ENCODE measurements at regions not wholly inside any gene's neighbourhood (a gene's known extent, or its start where the extent isn't known, plus 50 kb on each side); places are given as distances from the start of the nearest gene placed in this dataset.

DNA sequence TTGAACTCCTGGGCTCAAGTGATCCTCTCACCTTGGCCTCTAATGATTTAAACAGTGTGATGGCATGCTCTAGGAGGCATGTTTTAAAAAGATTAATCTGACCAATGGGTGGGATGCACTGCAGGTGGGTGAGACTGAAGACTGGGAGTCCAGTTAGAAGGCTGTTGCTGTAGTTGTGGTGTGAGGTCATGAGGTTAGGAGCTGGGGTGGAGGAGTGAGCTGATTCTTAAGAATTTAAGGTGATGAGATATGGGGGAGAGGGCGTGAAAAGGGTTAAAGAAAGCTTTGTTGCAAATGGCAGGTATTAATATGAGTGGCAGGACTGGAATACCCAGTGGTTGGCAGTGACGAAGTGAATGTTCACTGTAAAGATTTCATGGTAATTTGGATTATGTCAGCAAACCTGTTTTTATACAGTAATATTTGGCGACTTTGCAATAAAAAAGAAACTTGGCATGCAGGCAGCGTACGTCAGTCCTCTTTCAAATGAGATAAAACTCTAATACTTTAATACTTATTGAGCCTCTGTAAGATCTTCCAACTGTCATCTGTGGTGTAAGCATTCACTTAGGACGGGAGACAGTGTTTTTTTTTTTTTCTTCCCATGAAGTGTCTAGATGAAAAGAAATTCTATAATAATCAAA is 72.8 kb upstream of the MTPN start:
- Histone ChIP-seq H3K27ac (ENCODE audit: low read length) (no peak overlapping the region), H3K36me3 (ENCODE audit: control insufficient read depth in 1 of 2, insufficient read depth in 2 of 2, low read length in 2 of 2) (no peaks in the 10 kb centered on the region), H3K27me3 (ENCODE audit: low read depth, low read length) (no peaks in the 10 kb centered on the region), H3K4me1 (ENCODE audit: control insufficient read depth in 1 of 2, insufficient read depth in 2 of 2, low read length in 2 of 2) (peaks cover 0 to 5% of the 10 kb centered on the region in 2 donors), H3K4me3 (ENCODE audit: low read depth in 1 of 2, low read length in 2 of 2) (no peak overlapping the region), H3K9me3 (ENCODE audit: control insufficient read depth in 1 of 2, low read length in 2 of 2) (no peaks in the 10 kb centered on the region)

GRCh38 chr7:136049117-136049516 is 72.0 kb upstream of the MTPN start:
- no peak overlapping the region for H3K4me3 ChIP-seq (ENCODE audit: low read depth in 1 of 2, low read length in 2 of 2)
- no peak overlapping the region for H3K27ac ChIP-seq (ENCODE audit: low read length)
- peaks cover 0 to 5% of the 10 kb centered on the region in 2 donors for H3K4me1 ChIP-seq (ENCODE audit: control insufficient read depth in 1 of 2, insufficient read depth in 2 of 2, low read length in 2 of 2)
- no peaks in the 10 kb centered on the region for H3K9me3 ChIP-seq (ENCODE audit: control insufficient read depth in 1 of 2, low read length in 2 of 2)
- H3K36me3 ChIP-seq (ENCODE audit: control insufficient read depth in 1 of 2, insufficient read depth in 2 of 2, low read length in 2 of 2), result no peaks in the 10 kb centered on the region
- no peaks in the 10 kb centered on the region for H3K27me3 ChIP-seq (ENCODE audit: low read depth, low read length)

DNA sequence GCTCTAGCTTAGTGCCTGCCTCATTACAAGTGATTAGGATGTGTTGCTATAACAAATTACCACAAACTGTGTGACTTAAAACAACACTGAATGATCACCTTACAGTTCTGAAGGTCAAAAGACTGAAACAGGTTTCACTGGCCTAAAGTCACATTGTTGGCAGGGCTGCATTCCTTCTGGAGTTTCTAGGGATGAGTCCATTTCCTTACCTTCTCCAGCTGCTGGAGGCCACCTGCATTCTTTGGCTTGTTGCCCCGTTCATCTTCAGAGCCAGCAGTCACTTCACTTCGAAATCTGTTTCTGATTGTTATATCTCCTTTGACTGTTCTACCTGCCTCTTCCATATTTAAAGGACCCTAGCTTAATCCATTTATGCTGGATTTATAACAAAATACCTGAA is 69.4 kb upstream of the MTPN start:
- Histone ChIP-seq H3K27me3 (ENCODE audit: low read depth, low read length) (no peaks in the 10 kb centered on the region), H3K36me3 (ENCODE audit: control insufficient read depth in 1 of 2, insufficient read depth in 2 of 2, low read length in 2 of 2) (no peaks in the 10 kb centered on the region), H3K9me3 (ENCODE audit: control insufficient read depth in 1 of 2, low read length in 2 of 2) (no peaks in the 10 kb centered on the region), H3K4me1 (ENCODE audit: control insufficient read depth in 1 of 2, insufficient read depth in 2 of 2, low read length in 2 of 2) (peaks cover 0 to 5% of the 10 kb centered on the region in 2 donors), H3K4me3 (ENCODE audit: low read depth in 1 of 2, low read length in 2 of 2) (no peak overlapping the region), H3K27ac (ENCODE audit: low read length) (no peak overlapping the region)

- H3K27ac ChIP-seq (ENCODE audit: low read length), result no peak overlapping the region
- H3K36me3 ChIP-seq (ENCODE audit: control insufficient read depth in 1 of 2, insufficient read depth in 2 of 2, low read length in 2 of 2), result no peaks in the 10 kb centered on the region
- H3K9me3 ChIP-seq (ENCODE audit: control insufficient read depth in 1 of 2, low read length in 2 of 2), result no peaks in the 10 kb centered on the region
- no peak overlapping the region for H3K4me3 ChIP-seq (ENCODE audit: low read depth in 1 of 2, low read length in 2 of 2)
- H3K4me1 ChIP-seq (ENCODE audit: control insufficient read depth in 1 of 2, insufficient read depth in 2 of 2, low read length in 2 of 2), result peaks cover 0 to 5% of the 10 kb centered on the region in 2 donors
- no peaks in the 10 kb centered on the region for H3K27me3 ChIP-seq (ENCODE audit: low read depth, low read length)
These were observed 68.8 kb upstream of the MTPN start for GRCh38 chr7:136045992-136046391.

DNA sequence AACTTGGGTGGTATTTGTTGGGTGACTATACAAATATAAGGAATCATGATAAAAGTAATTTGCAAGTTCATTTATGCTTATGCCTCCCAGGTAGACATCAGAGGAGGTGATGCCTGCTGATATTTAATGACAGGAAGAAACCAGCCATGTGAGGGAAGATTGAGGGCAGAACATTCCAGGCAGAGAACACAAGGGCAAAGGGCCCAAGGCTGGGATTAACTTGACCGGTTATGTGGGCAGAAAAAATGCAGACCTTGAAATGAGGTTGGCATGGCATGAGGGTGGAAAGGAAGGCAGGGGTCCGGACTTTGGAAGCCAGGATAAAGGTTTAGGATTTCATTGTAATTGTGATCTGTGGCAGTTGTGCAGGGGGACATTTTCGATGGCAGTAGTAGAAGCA is 68.0 kb upstream of the MTPN start:
- Histone ChIP-seq H3K4me3 (ENCODE audit: low read depth in 1 of 2, low read length in 2 of 2) (no peak overlapping the region), H3K36me3 (ENCODE audit: control insufficient read depth in 1 of 2, insufficient read depth in 2 of 2, low read length in 2 of 2) (no peaks in the 10 kb centered on the region), H3K27me3 (ENCODE audit: low read depth, low read length) (no peaks in the 10 kb centered on the region), H3K9me3 (ENCODE audit: control insufficient read depth in 1 of 2, low read length in 2 of 2) (no peaks in the 10 kb centered on the region), H3K27ac (ENCODE audit: low read length) (no peak overlapping the region), H3K4me1 (ENCODE audit: control insufficient read depth in 1 of 2, insufficient read depth in 2 of 2, low read length in 2 of 2) (peaks cover 0 to 5% of the 10 kb centered on the region in 2 donors)

DNA sequence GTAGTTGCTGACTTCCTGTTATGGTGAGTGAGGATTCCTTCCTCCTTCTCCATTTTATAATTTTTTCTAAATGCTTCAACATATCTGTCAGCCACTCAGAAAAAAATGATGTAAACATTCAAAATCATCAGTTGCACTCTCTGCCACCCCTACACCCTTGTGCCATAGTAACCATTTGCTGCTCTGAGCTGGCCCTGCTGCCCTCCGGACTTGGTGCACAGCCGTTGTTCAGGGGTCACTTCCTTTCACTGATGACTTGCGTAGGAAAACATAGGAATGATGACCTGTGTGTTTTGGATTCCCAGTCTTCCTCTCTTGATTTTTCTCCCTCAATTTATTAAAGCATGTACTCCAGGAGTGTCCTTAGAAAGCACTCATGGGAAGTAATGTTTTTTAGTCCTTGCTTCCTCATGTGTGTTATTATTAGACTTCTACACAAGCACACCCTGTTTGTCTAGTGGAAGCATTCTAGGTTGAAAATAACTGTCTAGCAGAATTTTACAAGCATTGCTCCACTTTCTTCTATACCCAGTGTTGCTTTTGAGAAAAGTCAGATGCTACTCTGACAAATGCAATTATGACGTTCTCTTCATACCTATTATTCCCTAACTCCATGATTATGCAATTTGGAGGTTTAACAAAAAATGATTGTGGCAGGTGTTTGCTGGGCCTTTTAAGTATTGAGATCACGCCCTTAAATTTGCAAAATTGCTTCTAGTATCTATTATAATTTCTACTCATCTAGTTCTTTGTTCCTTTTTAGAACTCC is 62.6 kb upstream of the MTPN start:
- H3K36me3 ChIP-seq (ENCODE audit: control insufficient read depth in 1 of 2, insufficient read depth in 2 of 2, low read length in 2 of 2), result no peaks in the 10 kb centered on the region
- H3K4me3 ChIP-seq (ENCODE audit: low read depth in 1 of 2, low read length in 2 of 2), result no peak overlapping the region
- no peak overlapping the region for H3K27ac ChIP-seq (ENCODE audit: low read length)
- H3K27me3 ChIP-seq (ENCODE audit: low read depth, low read length), result no peaks in the 10 kb centered on the region
- no peaks in the 10 kb centered on the region for H3K9me3 ChIP-seq (ENCODE audit: control insufficient read depth in 1 of 2, low read length in 2 of 2)
- H3K4me1 ChIP-seq (ENCODE audit: control insufficient read depth in 1 of 2, insufficient read depth in 2 of 2, low read length in 2 of 2), result peaks cover 0 to 4% of the 10 kb centered on the region in 2 donors

DNA sequence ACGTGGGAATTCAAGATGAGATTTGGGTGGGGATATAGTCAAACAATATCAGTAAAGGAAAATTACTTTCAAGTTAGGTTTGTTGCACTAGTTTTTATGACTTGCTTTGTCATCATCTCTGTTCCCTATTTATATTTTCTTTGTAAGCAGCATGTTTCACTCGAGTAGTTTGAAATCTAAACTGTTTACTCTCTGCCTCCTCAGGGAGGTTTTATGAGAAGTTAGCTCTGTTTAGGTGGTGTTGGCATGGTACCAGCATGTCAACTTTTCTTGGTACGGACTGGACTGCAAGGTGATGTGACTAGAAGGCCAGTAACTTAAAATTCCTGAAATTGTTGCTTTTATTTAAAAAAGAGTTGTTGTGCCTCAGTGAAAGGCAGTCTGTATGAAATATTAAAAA is 59.2 kb upstream of the MTPN start:
- Histone ChIP-seq H3K27me3 (ENCODE audit: low read depth, low read length) (no peaks in the 10 kb centered on the region), H3K36me3 (ENCODE audit: control insufficient read depth in 1 of 2, insufficient read depth in 2 of 2, low read length in 2 of 2) (no peaks in the 10 kb centered on the region), H3K4me3 (ENCODE audit: low read depth in 1 of 2, low read length in 2 of 2) (no peak overlapping the region), H3K27ac (ENCODE audit: low read length) (no peak overlapping the region), H3K4me1 (ENCODE audit: control insufficient read depth in 1 of 2, insufficient read depth in 2 of 2, low read length in 2 of 2) (peaks cover 0 to 13% of the 10 kb centered on the region in 2 donors), H3K9me3 (ENCODE audit: control insufficient read depth in 1 of 2, low read length in 2 of 2) (no peaks in the 10 kb centered on the region)

GRCh38 chr7:136034132-136034531 is 57.0 kb upstream of the MTPN start:
- H3K27ac ChIP-seq (ENCODE audit: low read length), result peak overlapping the region; percentile 28
- H3K4me3 ChIP-seq (ENCODE audit: low read depth in 1 of 2, low read length in 2 of 2), result peak overlapping the region in 1 of 2 donors; percentile 10

DNA sequence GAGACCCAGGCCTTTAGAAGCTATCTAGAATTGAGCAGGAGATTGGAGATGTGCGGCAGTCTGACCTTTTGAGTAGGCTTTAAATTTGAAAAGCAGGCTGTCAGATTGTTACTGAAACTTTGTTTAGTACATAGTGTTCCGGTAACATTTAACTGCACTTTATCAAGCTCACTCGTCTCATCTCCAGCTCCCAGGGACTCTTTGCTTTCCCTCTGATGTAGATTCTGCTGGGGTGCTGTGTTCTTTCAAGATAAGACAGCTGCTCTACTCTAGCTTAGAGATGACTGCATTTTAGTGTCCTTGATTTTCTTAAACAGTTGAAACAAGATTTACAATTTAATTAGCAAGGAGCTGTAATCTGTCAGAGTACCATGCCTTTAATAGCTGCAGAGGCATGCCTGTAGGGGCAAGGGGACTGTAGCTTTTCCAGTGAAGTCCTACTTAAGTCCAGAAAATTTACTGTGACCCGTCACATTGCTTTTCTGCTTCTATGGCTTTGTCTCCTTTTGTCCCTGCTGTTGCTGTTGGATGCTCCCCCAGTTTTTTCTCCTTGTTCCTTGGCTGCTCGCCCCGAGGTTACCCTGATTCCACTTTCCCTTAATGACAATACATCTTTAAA is 56.4 kb upstream of the MTPN start:
- H3K27ac ChIP-seq (ENCODE audit: low read length), result peak overlapping the region; percentile 28
- no peaks in the 10 kb centered on the region for H3K9me3 ChIP-seq (ENCODE audit: control insufficient read depth in 1 of 2, low read length in 2 of 2)
- H3K4me1 ChIP-seq (ENCODE audit: control insufficient read depth in 1 of 2, insufficient read depth in 2 of 2, low read length in 2 of 2), result peaks cover 0 to 13% of the 10 kb centered on the region in 2 donors
- H3K36me3 ChIP-seq (ENCODE audit: control insufficient read depth in 1 of 2, insufficient read depth in 2 of 2, low read length in 2 of 2), result no peaks in the 10 kb centered on the region
- peak overlapping the region in 1 of 2 donors; percentile 10 for H3K4me3 ChIP-seq (ENCODE audit: low read depth in 1 of 2, low read length in 2 of 2)
- H3K27me3 ChIP-seq (ENCODE audit: low read depth, low read length), result no peaks in the 10 kb centered on the region

More at GRCh38 chr7:136034132-136034531, 57.0 kb upstream of the MTPN start:
- H3K27me3 ChIP-seq (ENCODE audit: low read depth, low read length), result no peaks in the 10 kb centered on the region
- peaks cover 0 to 13% of the 10 kb centered on the region in 2 donors for H3K4me1 ChIP-seq (ENCODE audit: control insufficient read depth in 1 of 2, insufficient read depth in 2 of 2, low read length in 2 of 2)
- H3K9me3 ChIP-seq (ENCODE audit: control insufficient read depth in 1 of 2, low read length in 2 of 2), result no peaks in the 10 kb centered on the region
- no peaks in the 10 kb centered on the region for H3K36me3 ChIP-seq (ENCODE audit: control insufficient read depth in 1 of 2, insufficient read depth in 2 of 2, low read length in 2 of 2)

- Histone ChIP-seq H3K4me3 (ENCODE audit: low read depth in 1 of 2, low read length in 2 of 2) (no peak overlapping the region), H3K27ac (ENCODE audit: low read length) (no peak overlapping the region)
These were observed 53.7 kb upstream of the MTPN start for GRCh38 chr7:136030867-136031318.

GRCh38 chr7:136030330-136030729 is 53.2 kb upstream of the MTPN start:
- no peaks in the 10 kb centered on the region for H3K9me3 ChIP-seq (ENCODE audit: control insufficient read depth in 1 of 2, low read length in 2 of 2)
- no peak overlapping the region for H3K27ac ChIP-seq (ENCODE audit: low read length)
- no peak overlapping the region for H3K4me3 ChIP-seq (ENCODE audit: low read depth in 1 of 2, low read length in 2 of 2)
- H3K4me1 ChIP-seq (ENCODE audit: control insufficient read depth in 1 of 2, insufficient read depth in 2 of 2, low read length in 2 of 2), result peaks cover 0 to 9% of the 10 kb centered on the region in 2 donors
- H3K36me3 ChIP-seq (ENCODE audit: control insufficient read depth in 1 of 2, insufficient read depth in 2 of 2, low read length in 2 of 2), result no peaks in the 10 kb centered on the region
- no peaks in the 10 kb centered on the region for H3K27me3 ChIP-seq (ENCODE audit: low read depth, low read length)

More at GRCh38 chr7:136030867-136031318, 53.7 kb upstream of the MTPN start:
- no peaks in the 10 kb centered on the region for H3K27me3 ChIP-seq (ENCODE audit: low read depth, low read length)
- no peaks in the 10 kb centered on the region for H3K36me3 ChIP-seq (ENCODE audit: control insufficient read depth in 1 of 2, insufficient read depth in 2 of 2, low read length in 2 of 2)
- peaks cover 0 to 9% of the 10 kb centered on the region in 2 donors for H3K4me1 ChIP-seq (ENCODE audit: control insufficient read depth in 1 of 2, insufficient read depth in 2 of 2, low read length in 2 of 2)
- H3K9me3 ChIP-seq (ENCODE audit: control insufficient read depth in 1 of 2, low read length in 2 of 2), result no peaks in the 10 kb centered on the region
